HFFc6 (cell line): ENCODE measurements at regions not wholly inside any gene's neighbourhood (a gene's known extent, or its start where the extent isn't known, plus 50 kb on each side); places are given as distances from the start of the nearest gene placed in this dataset.
A peak's percentile ranks its signal among the peaks of the same experiment; 100 is the strongest.

Source experiments
- DNase-seq: peaks from one replicate; pipeline ENCODE4 v3.0.0-alpha.2; 2018
- H3K27ac Mint-ChIP-seq: 2 replicates; pipeline ENCODE4 v1.8.0; 2020; ENCODE audit warnings: mild to moderate bottlenecking, mixed read lengths
- H3K27me3 Mint-ChIP-seq: 2 replicates; pipeline ENCODE4 v1.8.0; 2021; ENCODE audit warnings: mild to moderate bottlenecking, moderate library complexity, mixed read lengths; ENCODE audit not compliant: insufficient read depth
- H3K36me3 Mint-ChIP-seq: 2 replicates; pipeline ENCODE4 v1.8.0; 2021; ENCODE audit warnings: low read depth, mixed read lengths
- H3K4me1 Mint-ChIP-seq: 2 replicates; pipeline ENCODE4 v1.8.0; 2020; ENCODE audit warnings: low read depth, mixed read lengths
- H3K4me3 Mint-ChIP-seq: 2 replicates; pipeline ENCODE4 v1.8.0; 2020; ENCODE audit warnings: mild to moderate bottlenecking, moderate library complexity, mixed read lengths
- H3K9me3 Mint-ChIP-seq: 2 replicates; pipeline ENCODE4 v1.8.0; 2020; ENCODE audit warnings: mild to moderate bottlenecking, mixed read lengths
- CTCF ChIP-seq: fragments of 200-600 bp; sonication (generic); IDR thresholded peaks from 2 replicates; pipeline ENCODE4 v1.5.0; 2021; ENCODE audit warnings: antibody characterized with exemption, mild to moderate bottlenecking

- no peak overlapping the region for H3K4me3 Mint-ChIP-seq
- no peaks in the 10 kb centered on the region; the same call in 1 of the 2 replicates for H3K27me3 Mint-ChIP-seq
- DNase-seq: no peak
- peaks cover 22% of the 10 kb centered on the region for H3K9me3 Mint-ChIP-seq
- peaks cover 31% of the 10 kb centered on the region for H3K4me1 Mint-ChIP-seq
- H3K27ac Mint-ChIP-seq: no peak overlapping the region
- H3K36me3 Mint-ChIP-seq: peaks cover 20% of the 10 kb centered on the region
- no peak for TF ChIP-seq CTCF
Observed at GRCh38 chr11:10916665-10917064, 58.8 kb upstream of the ZBED5 start.

GRCh38 chr11:10914050-10914449 lies 56.2 kb upstream of the ZBED5 start:
- Mint-ChIP-seq H3K4me1 (peaks cover 28% of the 10 kb centered on the region), H3K36me3 (peaks cover 20% of the 10 kb centered on the region), H3K4me3 (no peak overlapping the region), H3K9me3 (peaks cover 22% of the 10 kb centered on the region), H3K27ac (no peak overlapping the region), H3K27me3 (no peaks in the 10 kb centered on the region; the same call in 1 of the 2 replicates)
- TF ChIP-seq CTCF: no peak
- DNase-seq: no peak

GRCh38 chr11:10913075-10913474 lies 55.2 kb upstream of the ZBED5 start:
- DNase-seq: no peak
- Mint-ChIP-seq H3K9me3 (peaks cover 14% of the 10 kb centered on the region), H3K4me1 (peaks cover 37% of the 10 kb centered on the region), H3K27ac (no peak overlapping the region), H3K4me3 (no peak overlapping the region), H3K27me3 (no peaks in the 10 kb centered on the region; the same call in 1 of the 2 replicates), H3K36me3 (peaks cover 12% of the 10 kb centered on the region)
- TF ChIP-seq CTCF: no peak

GRCh38 chr11:10911907-10912306 lies 54.1 kb upstream of the ZBED5 start:
- Mint-ChIP-seq H3K36me3 (peaks cover 6% of the 10 kb centered on the region), H3K27ac (no peak overlapping the region), H3K4me3 (no peak overlapping the region), H3K27me3 (no peaks in the 10 kb centered on the region; the same call in 1 of the 2 replicates), H3K4me1 (peaks cover 48% of the 10 kb centered on the region), H3K9me3 (peaks cover 6% of the 10 kb centered on the region)
- no peak for DNase-seq
- TF ChIP-seq CTCF: no peak

- Mint-ChIP-seq H3K4me1 (peaks cover 54% of the 10 kb centered on the region), H3K4me3 (peak overlapping the region; percentile 39; the same call in 1 of the 2 replicates), H3K27me3 (no peaks in the 10 kb centered on the region; the same call in 1 of the 2 replicates), H3K9me3 (no peaks in the 10 kb centered on the region), H3K27ac (peak overlapping the region; percentile 65), H3K36me3 (no peaks in the 10 kb centered on the region; the same call in 1 of the 2 replicates)
- peak; percentile 47 for DNase-seq
- no peak for TF ChIP-seq CTCF
Observed at GRCh38 chr11:10909141-10909883, 51.5 kb upstream of the ZBED5 start.
